DND-41 (cell line): ENCODE measurements at regions not wholly inside any gene's neighbourhood (a gene's known extent, or its start where the extent isn't known, plus 50 kb on each side); places are given as distances from the start of the nearest gene placed in this dataset.

ENCODE experiments used
- EZH2 ChIP-seq: IDR thresholded peaks from 3 replicates; pipeline ENCODE4 v1.6.1; 2012; ENCODE audit warnings: borderline replicate concordance, low read depth, mild to moderate bottlenecking, moderate library complexity, low read length, inconsistent platforms; ENCODE audit not compliant: severe bottlenecking
- TF ChIP-seq, protein P1 (sequence below): IDR thresholded peaks from 2 replicates; pipeline ENCODE4 v1.5.1; 2012; ENCODE audit warnings: borderline replicate concordance, low read length, moderate library complexity, mild to moderate bottlenecking; ENCODE audit not compliant: poor library complexity, severe bottlenecking; ENCODE audit errors: extremely low read depth

DNA sequence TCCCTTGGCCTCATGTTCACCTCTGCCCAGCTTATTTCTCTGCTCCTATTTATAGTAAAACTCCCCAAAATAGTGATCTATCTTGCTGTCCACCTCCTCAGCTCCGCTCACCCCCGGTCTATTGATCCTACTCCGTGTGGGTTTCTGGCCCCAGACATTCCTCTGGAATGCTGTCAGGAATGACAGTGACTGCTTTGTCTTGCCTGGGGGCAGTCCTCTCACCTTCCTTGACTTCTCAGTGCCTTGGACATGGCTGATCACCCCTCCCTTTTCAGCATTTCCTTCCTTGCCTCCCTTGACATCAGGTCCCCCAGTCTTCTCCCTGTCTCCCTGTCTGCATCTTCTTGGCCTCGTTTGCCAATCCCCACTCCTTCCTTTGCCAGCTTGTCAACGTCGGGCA, 108.1 kb upstream of the BACE2 start:
- TF ChIP-seq, protein P1, sequence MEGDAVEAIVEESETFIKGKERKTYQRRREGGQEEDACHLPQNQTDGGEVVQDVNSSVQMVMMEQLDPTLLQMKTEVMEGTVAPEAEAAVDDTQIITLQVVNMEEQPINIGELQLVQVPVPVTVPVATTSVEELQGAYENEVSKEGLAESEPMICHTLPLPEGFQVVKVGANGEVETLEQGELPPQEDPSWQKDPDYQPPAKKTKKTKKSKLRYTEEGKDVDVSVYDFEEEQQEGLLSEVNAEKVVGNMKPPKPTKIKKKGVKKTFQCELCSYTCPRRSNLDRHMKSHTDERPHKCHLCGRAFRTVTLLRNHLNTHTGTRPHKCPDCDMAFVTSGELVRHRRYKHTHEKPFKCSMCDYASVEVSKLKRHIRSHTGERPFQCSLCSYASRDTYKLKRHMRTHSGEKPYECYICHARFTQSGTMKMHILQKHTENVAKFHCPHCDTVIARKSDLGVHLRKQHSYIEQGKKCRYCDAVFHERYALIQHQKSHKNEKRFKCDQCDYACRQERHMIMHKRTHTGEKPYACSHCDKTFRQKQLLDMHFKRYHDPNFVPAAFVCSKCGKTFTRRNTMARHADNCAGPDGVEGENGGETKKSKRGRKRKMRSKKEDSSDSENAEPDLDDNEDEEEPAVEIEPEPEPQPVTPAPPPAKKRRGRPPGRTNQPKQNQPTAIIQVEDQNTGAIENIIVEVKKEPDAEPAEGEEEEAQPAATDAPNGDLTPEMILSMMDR = no peak
- TF ChIP-seq EZH2 = no peak
